ENCODE measurements at regions not wholly inside any gene's neighbourhood (a gene's known extent, or its start where the extent isn't known, plus 50 kb on each side); places are given as distances from the start of the nearest gene placed in this dataset.

DNA sequence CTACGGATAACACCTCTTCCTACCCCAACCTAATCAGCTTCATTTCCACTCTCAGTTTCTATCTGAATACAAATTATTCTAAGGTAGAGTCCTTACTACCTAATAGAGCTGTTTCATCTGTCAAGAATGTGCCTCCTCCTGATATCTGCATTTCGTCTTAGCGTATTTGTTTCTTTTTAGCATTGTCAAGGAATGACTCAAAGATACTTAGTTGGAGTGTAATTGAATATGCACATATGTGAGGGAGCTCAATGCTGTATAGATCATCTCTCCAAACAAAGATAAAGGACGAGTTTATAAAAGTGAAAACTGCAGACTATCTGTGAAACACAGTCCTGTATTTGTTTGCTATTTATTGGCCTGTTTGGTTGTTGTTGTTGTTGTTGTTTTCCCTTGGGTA is 2059.4 kb upstream of the CELF4 start:
- Histone ChIP-seq H3K14ac (ENCODE audit: insufficient read length) (no peak overlapping the region), H3K79me1 (ENCODE audit: low read depth, low read length) (no peaks in the 10 kb centered on the region), H4K20me1 (replicated peaks in 1 of 2; ENCODE audit: control insufficient read depth in 1 of 2, insufficient read depth in 2 of 2, low read length in 2 of 2) (no peaks in the 10 kb centered on the region), H3K27me3 (replicated peaks in 1 of 4; ENCODE audit: control insufficient read depth in 3 of 4, extremely low read depth in 1 of 4, insufficient read depth in 3 of 4, low read length in 3 of 4) (no peaks in the 10 kb centered on the region), H3K4me3 (ENCODE audit: extremely low read depth in 1 of 4, insufficient read depth in 2 of 4, low read depth in 3 of 4, low read length in 4 of 4) (no peak overlapping the region; a peak in 1 of 8 replicates), H4K91ac (replicated peaks; ENCODE audit: insufficient read length, low read length) (no peak overlapping the region), H2BK20ac (ENCODE audit: low read length) (no peak overlapping the region), H2BK12ac (ENCODE audit: low read depth, low read length) (no peak overlapping the region), H3K27ac (ENCODE audit: low read depth, low read length) (no peak overlapping the region), H3K9ac (replicated peaks in 1 of 4; ENCODE audit: extremely low read depth in 1 of 4, low read depth in 3 of 4, low read length in 3 of 4) (no peak overlapping the region), H3K18ac (ENCODE audit: extremely low read depth, low read length) (no peak overlapping the region), H4K8ac (ENCODE audit: extremely low read depth, insufficient read depth, low read length) (no peak overlapping the region), H3K79me2 (ENCODE audit: control insufficient read depth in 1 of 2, insufficient read depth in 2 of 2, low read length in 2 of 2) (no peaks in the 10 kb centered on the region; a peak in 1 of 4 replicates), H2BK120ac (replicated peaks; ENCODE audit: low read depth, low read length) (no peak overlapping the region), H3K56ac (replicated peaks; ENCODE audit: insufficient read length, low read depth, low read length) (no peak overlapping the region), H3K9me3 (ENCODE audit: insufficient read depth in 2 of 2, low read depth in 1 of 2, low read length in 1 of 2) (no peaks in the 10 kb centered on the region), H2AK5ac (ENCODE audit: low read depth, low read length) (no peak overlapping the region), H2BK5ac (ENCODE audit: low read depth, low read length) (no peak overlapping the region), H3K23ac (ENCODE audit: insufficient read length) (no peak overlapping the region), H4K5ac (ENCODE audit: insufficient read length, low read depth, low read length) (no peak overlapping the region), H3K4ac (replicated peaks; ENCODE audit: insufficient read length, low read depth, low read length) (no peak overlapping the region), H3K36me3 (ENCODE audit: control insufficient read depth in 2 of 4, insufficient read depth in 4 of 4, low read length in 3 of 4) (no peaks in the 10 kb centered on the region), H2BK15ac (ENCODE audit: low read length) (no peak overlapping the region), H2AFZ (ENCODE audit: low read length) (no peak overlapping the region), H3K4me1 (replicated peaks in 1 of 4; ENCODE audit: control insufficient read depth in 3 of 4, insufficient read depth in 4 of 4, low read length in 3 of 4) (peaks cover 0 to 5% (median 3%) of the 10 kb centered on the region in 4 experiments; a peak in 4 of 7 replicates), H3K23me2 (ENCODE audit: low read depth, low read length) (no peaks in the 10 kb centered on the region), H3K4me2 (ENCODE audit: insufficient read depth in 1 of 2, low read depth in 2 of 2, low read length in 2 of 2) (0 out of 4 replicates have a peak overlapping the region, but pooled peaks of 1 of the 2 experiments have one; percentile 18)
- peak in 1 of 2 experiments; percentile 7 for DNase-seq (ENCODE audit: low read depth in 1 of 2, low spot score in 2 of 2)
- CTCF ChIA-PET (ENCODE audit: partially characterized antibody), result interaction anchor here (0.6 to 1.4 kb wide), 2 partner anchors 22 to 40 kb away, joined by 3 read pairs; no protein-coding TSS in a partner anchor
- TF ChIP-seq JUND (IDR thresholded peaks at IDR 0.05; ENCODE audit: low read length) (peak; percentile 58; the same call in 1 of the 2 replicates), TBP (IDR thresholded peaks at IDR 0.05; ENCODE audit: low read depth, low read length) (no peak)
- POLR2A ChIA-PET (ENCODE audit: partially characterized antibody), result no interaction called here
- WGBS, 2 experiments (ENCODE audit: extremely low coverage in 1 of 2, insufficient coverage in 1 of 2, insufficient read length in 1 of 2, insufficient replicate concordance in 2 of 2, low coverage in 1 of 2, low lambda C conversion rate in 2 of 2, missing lambda C conversion rate in 1 of 2), result 37% methylated on average over 4 of the region's 4 CpGs; no CpG with 5 or more reads in 1 of the 2 experiments
- no peak for FAIRE-seq

Data from H1 (cell line).